IMR-90 (cell line): ENCODE measurements at regions not wholly inside any gene's neighbourhood (a gene's known extent, or its start where the extent isn't known, plus 50 kb on each side); places are given as distances from the start of the nearest gene placed in this dataset.

Source experiments
- ATAC-seq: fragments of 200-7000 bp; cut with Tn5 transposase; 2 replicates; pipeline ENCODE4 v1.9.1; 2020; ENCODE audit warnings: low read depth, mild to moderate bottlenecking, moderate library complexity
- BruUV-seq: library from RNA; stranded (reverse); fragments of 400-500 nt; replicated peaks from 2 replicates; lab custom pipeline; 2021; lab: Mats Ljungman, UMichigan
- CTCF ChIA-PET: fragments of 300-600 bp; formaldehyde crosslinking; extraction: SDS; loops from one replicate; lab custom pipeline; 2021; ENCODE audit warnings: antibody characterized with exemption; lab: Yijun Ruan, JAX
- POLR2A ChIA-PET: fragments of 300-600 bp; sonication (Branson Sonifier 250); formaldehyde crosslinking; loops from one replicate; lab custom pipeline; 2022; ENCODE audit warnings: antibody characterized with exemption; ENCODE audit not compliant: unreplicated experiment; lab: Charles Lee
- DNase-seq: peaks from one replicate; pipeline ENCODE4 v3.0.0; 2013
- H2AFZ ChIP-seq: replicated peaks from 2 replicates; pipeline ENCODE3; 2013; ENCODE audit warnings: low read length, mild to moderate bottlenecking; ENCODE audit not compliant: poor library complexity
- H2AK5ac ChIP-seq: 2 replicates; pipeline ENCODE4 v1.6.1; 2013; ENCODE audit warnings: low read depth, low read length, inconsistent platforms
- H2AK9ac ChIP-seq: replicated peaks from 2 replicates; pipeline ENCODE3; 2013; ENCODE audit warnings: mild to moderate bottlenecking, low read depth, low read length, moderate library complexity; ENCODE audit not compliant: poor library complexity
- H2BK120ac ChIP-seq: 2 replicates; pipeline ENCODE4 v1.6.1; 2013; ENCODE audit warnings: low read depth, low read length, inconsistent platforms
- H2BK15ac ChIP-seq: 3 replicates; pipeline ENCODE4 v1.6.1; 2013; ENCODE audit warnings: low read depth, low read length, inconsistent platforms
- H2BK20ac ChIP-seq: 2 replicates; pipeline ENCODE4 v1.6.1; 2013; ENCODE audit warnings: low read depth, mild to moderate bottlenecking, inconsistent platforms, low read length, moderate library complexity
- H2BK5ac ChIP-seq: 2 replicates; pipeline ENCODE4 v1.6.1; 2013; ENCODE audit warnings: mild to moderate bottlenecking, low read depth, low read length, inconsistent platforms; ENCODE audit not compliant: poor library complexity, severe bottlenecking
- H3K14ac ChIP-seq: replicated peaks from 2 replicates; pipeline ENCODE4 v1.6.1; 2013; ENCODE audit warnings: low read depth, low read length, inconsistent platforms
- H3K18ac ChIP-seq: 2 replicates; pipeline ENCODE4 v1.6.1; 2013; ENCODE audit warnings: low read depth, low read length, control low read depth
- H3K23ac ChIP-seq: 2 replicates; pipeline ENCODE4 v1.6.1; 2013; ENCODE audit warnings: low read depth, low read length, inconsistent platforms
- H3K27ac ChIP-seq: 2 replicates; pipeline ENCODE4 v1.5.1; 2013; ENCODE audit warnings: mild to moderate bottlenecking, control low read depth, low read length; ENCODE audit not compliant: insufficient read depth
- H3K27me3 ChIP-seq: 2 replicates; pipeline ENCODE4 v1.6.1; 2013; ENCODE audit warnings: low read length; ENCODE audit not compliant: control insufficient read depth, insufficient read depth
- H3K36me3 ChIP-seq: 2 replicates; pipeline ENCODE4 v1.6.1; 2013; ENCODE audit warnings: low read length, mixed read lengths; ENCODE audit not compliant: control insufficient read depth, insufficient read depth
- H3K4ac ChIP-seq: 2 replicates; pipeline ENCODE4 v1.6.1; 2013; ENCODE audit warnings: low read depth, low read length, inconsistent platforms
- H3K4me1 ChIP-seq: 2 replicates; pipeline ENCODE4 v1.6.1; 2013; ENCODE audit warnings: low read length, mixed read lengths; ENCODE audit not compliant: control insufficient read depth, insufficient read depth
- H3K4me2 ChIP-seq: 2 replicates; pipeline ENCODE4 v1.6.1; 2013; ENCODE audit warnings: low read depth, mild to moderate bottlenecking, control low read depth, low read length, moderate library complexity
- H3K4me3 ChIP-seq: 2 replicates; pipeline ENCODE4 v1.5.1; 2013; ENCODE audit warnings: low read depth, mild to moderate bottlenecking, control low read depth, low read length, moderate library complexity; ENCODE audit not compliant: insufficient read depth
- H3K56ac ChIP-seq: 2 replicates; pipeline ENCODE4 v1.6.1; 2013; ENCODE audit warnings: low read length, inconsistent platforms; ENCODE audit not compliant: insufficient read depth; ENCODE audit errors: extremely low read depth
- H3K79me1 ChIP-seq, 2 experiments: 2 replicates each; pipeline ENCODE4 v1.6.1; 2013; ENCODE audit warnings: low read length in 2 of 2, inconsistent platforms in 1 of 2, low read depth in 1 of 2
- H3K9ac ChIP-seq: 2 replicates; pipeline ENCODE4 v1.6.1; 2013; ENCODE audit warnings: low read depth, low read length, control low read depth
- H3K9me1 ChIP-seq: 2 replicates; pipeline ENCODE4 v1.6.1; 2013; ENCODE audit warnings: low read length, inconsistent platforms; ENCODE audit not compliant: insufficient read depth
- H3K9me3 ChIP-seq: 2 replicates; pipeline ENCODE4 v1.6.1; 2013; ENCODE audit warnings: low read length; ENCODE audit not compliant: control insufficient read depth, insufficient read depth
- H4K20me1 ChIP-seq: 2 replicates; pipeline ENCODE4 v1.6.1; 2013; ENCODE audit warnings: low read length, inconsistent platforms; ENCODE audit not compliant: insufficient read depth
- H4K5ac ChIP-seq: 2 replicates; pipeline ENCODE4 v1.6.1; 2013; ENCODE audit warnings: mild to moderate bottlenecking, low read depth, low read length, control low read depth
- H4K8ac ChIP-seq, 2 experiments: 2 replicates each; pipeline ENCODE4 v1.6.1; 2013; ENCODE audit warnings: low read depth in 2 of 2, low read length in 2 of 2, control low read depth in 1 of 2, inconsistent platforms in 1 of 2
- H4K91ac ChIP-seq: 2 replicates; pipeline ENCODE4 v1.6.1; 2013; ENCODE audit warnings: low read depth, low read length, inconsistent platforms; ENCODE audit not compliant: insufficient read depth
- BHLHE40 ChIP-seq: fragments of 150-350 bp; IDR thresholded peaks from 2 replicates; pipeline ENCODE4 v1.6.1; 2016; ENCODE audit warnings: mild to moderate bottlenecking, low read depth, low read length
- CEBPB ChIP-seq: IDR thresholded peaks from 2 replicates; pipeline ENCODE4 v1.6.1; 2012; ENCODE audit warnings: low read depth, low read length, improper control_type of control experiment
- CHD1 ChIP-seq: IDR thresholded peaks from 2 replicates; pipeline ENCODE4 v1.6.1; 2012; ENCODE audit warnings: low read depth, low read length, improper control_type of control experiment
- CTCF ChIP-seq: conservative IDR thresholded peaks from 2 replicates; pipeline ENCODE4 v1.5.1; 2012; ENCODE audit warnings: mild to moderate bottlenecking, low read depth, low read length, improper control_type of control experiment
- ELK1 ChIP-seq: fragments of 150-350 bp; IDR thresholded peaks from 2 replicates; pipeline ENCODE4 v1.6.1; 2016; ENCODE audit warnings: low read depth, mild to moderate bottlenecking, low read length, moderate library complexity, borderline replicate concordance
- FOS ChIP-seq: fragments of 150-350 bp; IDR thresholded peaks from 2 replicates; pipeline ENCODE4 v1.6.1; 2016; ENCODE audit warnings: low read depth, low read length
- MAFK ChIP-seq: IDR thresholded peaks from 2 replicates; pipeline ENCODE4 v1.6.1; 2012; ENCODE audit warnings: low read depth, low read length, improper control_type of control experiment
- MAZ ChIP-seq: IDR thresholded peaks from 2 replicates; pipeline ENCODE4 v1.6.1; 2012; ENCODE audit warnings: low read depth, mild to moderate bottlenecking, low read length, improper control_type of control experiment, moderate library complexity, borderline replicate concordance
- MXI1 ChIP-seq: IDR thresholded peaks from 2 replicates; pipeline ENCODE4 v1.6.1; 2012; ENCODE audit warnings: low read depth, mild to moderate bottlenecking, low read length, moderate library complexity, borderline replicate concordance
- NFE2L2 ChIP-seq: fragments of 150-350 bp; IDR thresholded peaks from 2 replicates; pipeline ENCODE4 v1.6.1; 2016; ENCODE audit warnings: low read depth, mild to moderate bottlenecking, low read length
- POLR2A ChIP-seq: IDR thresholded peaks from 2 replicates; pipeline ENCODE4 v1.6.1; 2012; ENCODE audit warnings: mild to moderate bottlenecking, low read depth, low read length
- RAD21 ChIP-seq: IDR thresholded peaks from 2 replicates; pipeline ENCODE4 v1.6.1; 2012; ENCODE audit warnings: low read length, improper control_type of control experiment
- RCOR1 ChIP-seq: IDR thresholded peaks from 2 replicates; pipeline ENCODE4 v1.6.1; 2012; ENCODE audit warnings: mild to moderate bottlenecking, low read length, improper control_type of control experiment; ENCODE audit not compliant: insufficient replicate concordance
- RFX5 ChIP-seq: IDR thresholded peaks from 2 replicates; pipeline ENCODE4 v1.8.0; 2012; ENCODE audit warnings: low read depth, mild to moderate bottlenecking, low read length, moderate library complexity
- SMC3 ChIP-seq: fragments of 150-350 bp; IDR thresholded peaks from 2 replicates; pipeline ENCODE4 v1.6.1; 2016; ENCODE audit warnings: low read depth, mild to moderate bottlenecking, antibody characterized with exemption, low read length, moderate library complexity
- USF2 ChIP-seq: fragments of 150-350 bp; IDR thresholded peaks from 2 replicates; pipeline ENCODE4 v1.6.1; 2017; ENCODE audit warnings: mild to moderate bottlenecking, antibody characterized with exemption, low read length, low read depth
- WGBS, 2 experiments: methylation state at CpG; one replicate each; pipeline versions ENCODE4 v1.1.5 to v1.1.7; 2013; ENCODE audit warnings: missing lambda C conversion rate in 2 of 2; ENCODE audit not compliant: insufficient read length in 1 of 2; ENCODE audit errors: extremely low coverage in 2 of 2; 5-methylcytosine and 5-hydroxymethylcytosine counted together
- dilution Hi-C: fragments of 300-500 bp; cut with HindIII; formaldehyde crosslinking; loops from one replicate; pipeline ENCODE4 v1.14.3; 2018; ENCODE audit warnings: low sequenced_read_pairs; ENCODE audit not compliant: unreplicated experiment
- in situ Hi-C: fragments of 300-500 bp; cut with MboI; formaldehyde crosslinking; loops from 3 replicates; pipeline ENCODE4 v1.14.3; 2019; ENCODE audit warnings: low sequenced_read_pairs, inconsistent platforms, mixed read lengths
- intact Hi-C: fragments of 100-400 bp; cut with micrococcal nuclease; formaldehyde crosslinking; loops from 2 replicates; pipeline ENCODE4 v1.10.0; 2022

DNA sequence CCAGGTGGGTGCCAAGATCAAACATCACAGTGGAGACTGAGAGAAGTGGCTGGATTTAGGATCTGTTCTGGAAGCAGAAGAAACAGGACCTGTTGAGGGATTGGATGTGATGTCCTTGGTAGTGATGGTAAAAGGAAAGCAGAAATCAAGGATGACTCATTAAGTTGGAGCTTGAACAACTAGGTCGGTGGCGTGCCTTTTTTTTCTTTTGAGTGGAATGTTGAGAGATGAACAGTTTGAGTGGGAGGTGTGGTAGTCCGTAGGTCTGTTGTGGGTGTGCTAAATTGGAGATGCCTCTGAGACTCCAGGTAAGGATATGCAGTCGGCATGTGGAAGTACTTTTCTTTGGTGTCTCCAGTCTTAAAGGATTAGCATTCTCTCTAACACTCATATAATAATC, 92.1 kb upstream of the IL12B start:
- in situ Hi-C loops (no loop called here), dilution Hi-C loops (no loop called here), intact Hi-C loops (no loop called here)
- Histone ChIP-seq H3K4me3 (no peak overlapping the region), H4K8ac (no peak overlapping the region), H3K27me3 (peaks cover 15% of the 10 kb centered on the region), H3K36me3 (no peaks in the 10 kb centered on the region), H3K23ac (no peak overlapping the region), H4K5ac (no peak overlapping the region), H2AK5ac (no peak overlapping the region), H4K20me1 (no peaks in the 10 kb centered on the region), H3K4ac (no peak overlapping the region), H3K9ac (no peak overlapping the region), H3K79me1 (no peaks in the 10 kb centered on the region), H2BK20ac (no peak overlapping the region), H3K56ac (no peak overlapping the region), H3K4me1 (no peaks in the 10 kb centered on the region), H2BK5ac (no peak overlapping the region), H3K9me1 (peaks cover 4% of the 10 kb centered on the region; the same call in 1 of the 2 replicates), H4K91ac (no peak overlapping the region), H2AK9ac (no peak overlapping the region), H3K27ac (no peak overlapping the region), H2AFZ (no peak overlapping the region), H3K9me3 (no peaks in the 10 kb centered on the region), H2BK15ac (no peak overlapping the region), H3K18ac (no peak overlapping the region), H2BK120ac (no peak overlapping the region), H3K4me2 (no peak overlapping the region), H3K14ac (no peak overlapping the region)
- ChIA-PET POLR2A (no interaction called here), CTCF (interaction anchor here (0.6 kb wide), 1 partner anchor 11 kb away, joined by 3 read pairs; no protein-coding TSS in a partner anchor)
- no TSS peak for BruUV-seq
- WGBS, 2 experiments = 63% methylated on average over 2 of the region's 4 CpGs; no CpG with 5 or more reads in 1 of the 2 experiments
- no peak for ATAC-seq
- peak; percentile 18 for DNase-seq
- no peak for TF ChIP-seq RCOR1
- no peak for TF ChIP-seq RAD21
- TF ChIP-seq MAFK = no peak
- TF ChIP-seq BHLHE40 = no peak
- no peak for TF ChIP-seq MXI1
- no peak for TF ChIP-seq CEBPB
- TF ChIP-seq CTCF = no peak
- TF ChIP-seq POLR2A = no peak
- TF ChIP-seq RFX5 = no peak
- TF ChIP-seq MAZ = no peak
- TF ChIP-seq SMC3 = no peak
- TF ChIP-seq CHD1 = no peak
- TF ChIP-seq ELK1 = no peak
- no peak for TF ChIP-seq NFE2L2
- no peak for TF ChIP-seq FOS
- no peak for TF ChIP-seq USF2
